HG03064 (cell line): ENCODE measurements at regions not wholly inside any gene's neighbourhood (a gene's known extent, or its start where the extent isn't known, plus 50 kb on each side); places are given as distances from the start of the nearest gene placed in this dataset.

Source experiments
- ATAC-seq: cut with Tn5 transposase; IDR thresholded peaks from one replicate; pipeline ENCODE4 v1.9.1; 2021; ENCODE audit warnings: low read depth; ENCODE audit not compliant: unreplicated experiment

DNA sequence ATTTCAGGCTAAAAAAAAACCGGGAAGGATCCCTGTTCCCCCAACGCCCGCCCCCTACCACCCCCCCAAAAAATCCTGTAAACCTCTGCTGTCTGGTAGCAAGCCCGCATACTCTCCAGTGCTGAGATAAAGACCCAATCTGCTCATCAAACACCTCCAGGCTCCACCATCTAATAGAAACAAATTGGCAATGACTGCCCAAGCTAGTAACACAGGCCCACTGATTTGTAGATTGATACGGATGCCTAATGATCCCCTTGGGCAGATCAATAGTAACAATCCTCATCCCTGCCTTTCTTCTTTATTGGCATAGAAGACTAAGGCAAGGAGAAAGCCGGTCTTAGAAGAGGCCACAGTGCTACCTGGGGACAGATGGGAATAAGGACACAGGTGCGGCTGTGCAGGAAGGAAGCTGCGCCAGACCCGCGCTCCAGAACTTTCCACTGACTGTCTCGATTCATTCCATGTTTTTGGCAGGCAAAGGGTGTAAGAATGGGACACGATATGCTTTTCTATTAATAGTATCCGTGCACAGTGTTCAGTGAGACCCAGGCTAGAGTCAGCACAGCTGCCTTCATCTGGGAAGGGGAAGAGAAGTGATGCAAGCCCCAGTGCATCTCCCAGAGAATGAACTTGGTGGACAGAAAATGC, 407.6 kb upstream of the PSMD7 start:
- no peak for ATAC-seq

DNA sequence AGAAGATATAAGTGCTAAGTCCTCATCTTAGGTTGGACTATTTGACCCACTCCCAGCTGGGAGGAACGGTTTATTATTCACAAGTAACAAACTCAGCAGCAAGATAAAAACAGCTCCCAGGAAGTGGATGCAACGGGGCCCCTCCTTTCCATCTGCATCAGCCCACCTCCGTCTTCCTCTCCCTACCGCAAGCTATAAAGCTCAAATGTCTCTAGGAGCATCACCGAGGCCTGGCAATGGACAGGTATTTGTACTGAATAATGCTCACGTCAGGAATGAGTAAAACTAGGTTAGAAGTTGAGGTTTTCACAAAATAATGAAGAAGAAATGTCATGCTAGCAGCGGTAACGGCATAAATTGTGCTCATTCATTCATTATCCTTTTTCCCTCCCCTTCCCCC, 408.7 kb upstream of the PSMD7 start:
- ATAC-seq, result no peak

DNA sequence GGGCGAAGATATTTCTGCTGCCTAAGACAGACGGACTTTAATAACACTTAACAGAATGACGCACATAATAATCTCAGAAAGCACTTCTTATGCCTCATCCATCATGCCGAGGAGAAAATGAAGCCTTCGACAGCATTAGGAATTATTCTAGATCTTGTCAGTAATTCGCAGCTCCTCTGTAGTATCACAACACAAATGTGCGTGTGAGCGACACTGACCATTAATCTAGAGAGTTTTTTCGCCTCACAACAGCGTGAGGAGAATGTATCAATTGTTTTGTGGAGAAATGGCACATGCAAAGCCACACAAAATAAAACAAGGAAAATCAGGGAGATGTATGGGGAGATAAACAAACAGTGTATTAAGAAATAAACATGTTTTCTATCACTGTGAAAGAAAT, 410.2 kb upstream of the PSMD7 start:
- no peak for ATAC-seq

DNA sequence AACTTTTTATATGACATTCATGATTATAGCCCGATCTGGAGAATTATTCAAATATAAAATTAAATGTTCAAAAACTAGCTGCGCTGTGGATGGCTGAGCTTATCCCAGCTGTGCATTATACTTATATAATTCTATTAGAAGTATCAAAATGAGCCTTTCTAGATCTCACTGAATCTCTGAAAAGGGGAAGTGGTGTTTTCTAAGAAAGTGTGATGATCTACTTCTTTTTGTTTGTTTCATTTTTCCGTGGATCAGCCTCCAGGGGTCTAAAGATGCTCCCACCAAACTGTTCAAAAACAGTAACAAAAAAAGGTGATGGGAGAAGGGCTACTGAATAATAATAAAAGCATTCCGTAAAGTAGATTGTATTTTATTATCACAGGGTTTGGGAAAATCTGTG, 411.3 kb upstream of the PSMD7 start:
- no peak for ATAC-seq

DNA sequence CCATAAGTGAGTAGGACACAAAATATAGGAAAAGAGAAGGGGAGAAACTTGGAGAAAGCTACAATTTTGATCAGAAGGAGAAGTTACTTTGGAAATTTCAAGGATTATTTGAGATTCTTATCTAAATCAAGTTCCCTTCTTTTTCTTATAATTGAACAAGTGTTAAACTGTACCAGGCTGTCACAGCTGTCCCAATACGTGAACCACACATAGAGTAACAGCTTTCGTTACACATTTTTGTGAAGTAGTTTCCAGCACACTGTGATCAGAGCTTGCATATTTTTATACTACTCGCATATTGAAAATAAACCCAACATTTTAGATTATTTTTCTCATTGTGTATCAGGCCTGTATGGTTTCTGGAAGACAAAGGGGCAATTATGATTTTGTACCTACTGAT, 412.8 kb upstream of the PSMD7 start:
- no peak for ATAC-seq

DNA sequence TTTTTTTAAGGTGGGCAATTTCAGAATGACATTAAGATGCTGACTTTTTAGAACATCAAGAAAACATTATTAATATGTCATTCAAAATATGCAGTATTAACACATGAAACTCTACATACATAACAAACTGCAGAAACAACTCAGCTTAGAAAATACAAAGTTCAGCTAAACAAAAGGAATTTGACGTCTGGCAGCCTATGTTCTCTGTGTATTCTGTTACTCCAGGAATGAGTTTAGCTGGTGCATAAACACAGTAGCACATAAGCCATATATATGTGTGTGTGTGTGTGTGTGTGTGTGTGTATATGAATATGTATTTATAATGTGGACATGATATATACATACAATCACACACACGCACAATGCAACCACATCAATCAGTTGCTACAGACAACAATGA, 413.5 kb upstream of the PSMD7 start:
- no peak for ATAC-seq

DNA sequence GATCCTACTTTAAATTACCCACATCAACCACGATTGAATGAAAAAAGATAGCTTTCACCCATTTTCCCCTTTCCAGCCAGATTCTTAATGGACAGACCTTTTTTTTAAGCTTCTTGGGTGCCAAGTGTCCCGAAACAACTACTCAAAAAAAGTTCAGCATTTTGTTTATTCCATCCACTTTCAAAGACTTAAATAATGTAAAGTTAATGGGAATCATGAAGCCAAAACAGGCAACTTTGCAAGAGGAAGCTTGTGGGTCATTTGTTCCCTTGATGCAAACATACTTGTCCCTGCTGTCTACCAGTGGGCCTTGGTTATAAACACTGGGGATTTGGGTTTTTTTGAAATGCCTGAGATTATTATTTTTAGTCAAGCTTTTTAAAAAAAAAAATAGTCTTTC, 414.0 kb upstream of the PSMD7 start:
- ATAC-seq, result no peak

DNA sequence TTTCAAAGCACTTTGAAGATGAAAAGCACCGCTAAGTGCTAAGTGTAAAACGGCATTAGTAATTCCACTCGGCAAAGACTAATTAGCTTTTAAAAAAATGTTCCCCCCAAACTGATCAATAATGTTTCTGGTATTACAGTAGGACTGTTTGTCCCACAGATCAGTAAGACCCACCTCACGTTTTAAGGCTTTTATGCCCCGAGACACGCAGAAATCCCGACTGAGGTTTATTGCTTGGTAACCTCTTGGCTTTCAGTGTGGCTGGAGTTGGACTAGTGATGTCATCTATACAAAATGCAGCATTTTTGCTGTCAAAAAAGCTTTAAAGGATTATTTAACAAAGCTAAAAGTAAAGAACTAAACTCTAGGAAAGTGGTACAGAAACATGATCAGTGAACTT, 414.6 kb upstream of the PSMD7 start:
- no peak for ATAC-seq

DNA sequence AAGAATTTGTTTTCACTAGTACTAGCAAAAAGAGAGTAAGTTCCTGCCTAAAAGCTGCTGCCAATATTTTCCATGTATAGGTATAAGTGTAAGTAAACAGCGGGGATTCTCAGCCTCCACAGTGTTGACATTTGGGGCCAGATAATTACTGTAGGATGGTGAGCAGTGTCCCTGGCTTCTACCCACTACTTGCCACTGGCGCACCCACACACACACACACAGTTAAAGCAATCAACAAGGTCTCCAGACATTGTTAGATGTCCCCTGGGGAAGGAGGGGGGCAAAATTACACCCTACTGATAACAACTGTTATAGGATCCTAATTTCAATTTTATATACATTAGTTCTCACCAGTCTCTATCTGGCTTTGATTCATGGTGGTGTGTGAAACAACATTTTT, 417.0 kb upstream of the PSMD7 start:
- ATAC-seq, result no peak

DNA sequence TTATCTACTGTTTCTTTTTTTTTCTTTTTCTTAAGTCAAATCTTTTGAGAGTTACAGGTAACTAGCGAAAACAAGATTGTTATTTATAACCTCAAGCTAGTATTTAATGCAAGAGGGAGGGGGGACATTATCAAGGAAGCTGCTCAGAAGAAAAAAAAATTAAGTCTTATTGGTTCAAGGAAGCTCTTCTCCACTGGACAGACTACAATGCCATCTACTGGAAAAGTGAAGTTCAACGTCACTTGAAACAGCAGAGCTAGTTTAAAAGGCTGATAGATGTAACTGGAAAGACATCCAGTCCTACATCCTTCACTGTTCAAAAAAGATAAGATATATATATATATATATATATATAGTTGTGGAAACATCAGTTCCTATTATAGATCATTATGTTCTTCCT, 418.0 kb upstream of the PSMD7 start:
- ATAC-seq, result no peak

DNA sequence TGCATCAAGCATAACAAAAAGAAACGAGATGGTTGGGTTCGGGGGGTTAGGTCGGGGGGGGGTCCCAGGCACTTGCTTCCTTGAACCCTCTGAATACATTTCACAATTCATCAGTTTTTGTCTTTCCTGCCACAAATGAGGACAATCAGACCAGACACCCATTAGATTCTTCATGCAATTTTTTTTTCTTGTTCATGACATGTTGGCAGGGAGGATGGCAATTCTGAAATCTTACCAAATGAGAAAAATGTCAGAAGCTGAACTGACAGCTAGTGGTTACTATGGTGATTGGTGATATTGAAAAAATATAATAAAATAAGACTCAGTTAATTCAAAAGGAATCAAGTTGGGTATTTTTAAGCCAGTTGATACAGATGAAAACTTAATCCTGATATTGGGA, 419.5 kb upstream of the PSMD7 start:
- no peak for ATAC-seq

DNA sequence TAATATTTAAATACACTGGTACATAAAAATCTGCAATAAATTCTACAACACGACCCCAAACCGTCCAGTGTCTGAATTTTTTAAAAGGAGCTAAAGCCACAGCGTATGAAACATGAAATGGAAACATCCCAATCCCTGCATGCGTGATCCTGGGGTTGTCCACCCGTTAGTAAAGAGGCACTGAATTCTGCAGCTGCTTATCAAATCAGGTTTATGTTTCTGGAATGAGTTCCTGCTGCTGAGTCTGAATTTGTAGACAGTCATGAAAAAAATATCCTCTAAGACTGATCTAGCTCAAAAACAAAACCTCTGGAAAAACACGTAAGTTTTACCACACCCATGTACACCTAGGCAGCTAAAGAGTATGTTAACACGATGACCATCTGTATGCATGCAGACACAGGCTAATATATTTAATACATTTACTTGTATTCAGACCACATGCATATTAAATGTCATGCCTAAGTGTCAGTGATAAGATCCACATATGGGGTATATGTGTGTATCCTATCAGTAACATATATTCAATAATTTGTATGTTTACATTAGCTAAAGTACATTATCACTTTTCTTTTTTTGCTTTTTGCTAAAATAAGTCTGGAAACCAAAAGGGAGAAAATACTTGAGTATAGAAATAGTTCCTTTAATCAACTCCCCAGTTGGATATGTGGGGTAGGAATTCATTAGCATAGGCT, 420.5 kb upstream of the PSMD7 start:
- ATAC-seq, result no peak

DNA sequence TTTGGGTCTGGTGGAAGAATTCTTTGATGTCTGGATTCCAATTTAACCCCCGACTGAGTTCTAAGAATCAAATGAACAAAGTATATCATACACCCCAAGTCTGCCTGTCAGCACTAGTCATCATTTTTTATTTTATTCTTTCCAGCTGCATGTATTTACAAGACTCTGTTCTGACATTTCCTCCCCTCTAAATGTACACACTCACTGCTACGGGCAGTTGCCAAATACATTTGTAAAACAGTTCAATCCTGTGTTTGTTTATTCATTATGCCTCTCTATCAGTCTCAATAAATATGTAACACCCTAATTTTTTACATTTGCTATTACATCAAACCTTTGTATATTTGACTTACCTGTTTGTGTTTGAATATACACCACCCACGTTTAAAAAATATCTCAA, 422.3 kb upstream of the PSMD7 start:
- ATAC-seq, result no peak

DNA sequence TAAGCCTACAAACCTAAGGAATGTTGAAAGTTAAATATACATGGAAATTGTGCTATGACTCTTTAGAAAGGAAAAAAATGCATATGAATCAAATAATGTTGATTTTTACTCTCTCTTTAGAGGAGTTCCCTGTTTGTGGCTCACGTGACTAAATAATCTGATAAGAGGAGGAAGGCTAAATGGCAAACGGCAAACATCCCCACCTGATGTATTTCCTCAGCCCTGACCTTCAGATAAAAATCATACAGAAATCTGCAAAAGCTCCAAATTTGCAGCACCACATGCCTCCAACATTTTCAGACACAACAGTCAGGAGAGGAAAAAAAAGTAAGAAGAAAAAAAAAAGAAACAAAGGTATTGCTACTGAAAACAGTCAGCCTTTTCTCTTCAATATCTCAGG, 423.0 kb upstream of the PSMD7 start:
- no peak for ATAC-seq

DNA sequence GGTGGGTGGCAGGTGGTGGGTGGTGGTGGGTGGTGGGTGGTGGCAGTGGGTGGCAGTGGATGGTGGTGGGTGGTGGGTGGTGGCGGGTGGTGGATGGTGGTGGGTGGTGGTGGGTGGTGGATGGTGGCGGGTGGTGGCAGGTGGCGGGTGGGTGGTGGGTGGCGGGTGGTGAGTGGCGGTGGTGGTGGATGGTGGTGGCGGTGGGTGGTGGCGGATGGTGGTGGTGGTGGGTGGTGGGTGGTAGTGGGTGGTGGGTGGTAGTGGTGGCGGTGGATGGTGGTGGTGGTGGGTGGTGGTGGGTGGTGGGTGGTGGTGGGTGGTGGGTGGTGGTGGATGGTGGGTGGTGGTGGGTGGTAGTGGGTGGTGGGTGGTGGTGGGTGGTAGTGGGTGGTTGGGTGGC, 423.8 kb upstream of the PSMD7 start:
- no peak for ATAC-seq

DNA sequence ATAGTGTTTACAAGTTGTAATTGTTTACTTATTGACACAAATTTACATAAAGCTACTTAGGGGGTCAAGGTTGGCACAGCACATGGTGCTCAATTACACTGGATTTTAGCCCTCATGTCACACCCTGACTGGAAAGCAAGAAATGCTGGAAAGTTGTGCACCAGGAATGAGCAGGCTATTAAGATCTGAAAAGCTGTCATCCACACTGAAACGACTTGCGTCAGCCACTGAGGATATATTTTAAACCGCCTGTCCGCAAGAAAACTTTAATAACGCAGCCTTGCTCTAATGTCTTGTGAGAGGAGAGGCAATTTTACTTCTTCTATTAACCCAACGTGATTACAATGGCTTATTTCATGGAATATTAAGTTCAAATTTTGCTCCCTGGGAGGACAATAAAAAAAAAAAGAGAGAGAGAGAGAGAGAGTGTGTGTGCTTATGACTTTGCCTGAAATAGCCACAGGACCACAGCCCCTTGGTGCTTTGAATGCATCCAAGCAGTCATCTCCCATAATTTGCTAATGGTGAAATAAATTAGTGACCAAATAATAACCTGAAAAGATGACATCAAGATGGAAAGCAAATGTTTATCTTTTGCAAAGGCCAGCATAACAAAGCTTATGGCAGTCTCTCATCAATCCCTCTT, 425.4 kb upstream of the PSMD7 start:
- ATAC-seq, result no peak

DNA sequence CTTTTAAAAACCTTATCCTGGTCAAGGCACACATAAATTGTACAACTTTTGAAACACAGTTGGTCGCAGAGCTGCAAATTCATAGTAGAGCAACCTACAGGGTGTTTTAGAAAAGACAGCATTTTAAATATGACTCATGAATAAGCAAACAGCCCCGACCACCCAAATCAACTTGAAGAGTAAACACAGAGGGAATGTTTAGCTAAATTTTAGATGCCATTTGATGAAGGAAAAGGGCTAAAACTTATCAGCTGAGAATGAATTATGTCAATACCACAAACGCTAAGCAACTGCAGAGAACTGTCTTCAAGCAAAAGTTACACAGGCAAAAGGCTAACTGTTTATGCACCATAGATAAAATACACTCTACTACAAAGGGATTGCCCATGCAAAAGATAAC, 427.5 kb upstream of the PSMD7 start:
- no peak for ATAC-seq

DNA sequence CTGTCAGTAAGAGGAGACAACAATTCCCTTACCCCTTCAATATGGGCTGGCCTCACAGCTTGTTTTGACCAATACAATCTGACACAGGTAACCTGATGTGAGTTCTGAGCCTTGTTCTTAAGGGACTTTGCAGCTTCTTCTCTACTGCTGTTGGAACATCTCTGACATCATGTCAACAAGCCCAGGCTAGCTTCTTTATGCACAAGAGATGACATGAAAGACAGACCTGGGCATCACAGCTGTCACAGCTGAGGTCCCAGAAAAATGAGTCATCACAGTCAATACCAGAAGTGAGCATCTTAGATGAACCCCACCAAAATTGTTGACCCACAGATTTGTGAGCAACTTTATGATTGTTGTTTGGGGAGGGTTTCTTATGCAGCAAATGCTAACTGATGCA, 431.7 kb upstream of the PSMD7 start:
- ATAC-seq, result no peak

DNA sequence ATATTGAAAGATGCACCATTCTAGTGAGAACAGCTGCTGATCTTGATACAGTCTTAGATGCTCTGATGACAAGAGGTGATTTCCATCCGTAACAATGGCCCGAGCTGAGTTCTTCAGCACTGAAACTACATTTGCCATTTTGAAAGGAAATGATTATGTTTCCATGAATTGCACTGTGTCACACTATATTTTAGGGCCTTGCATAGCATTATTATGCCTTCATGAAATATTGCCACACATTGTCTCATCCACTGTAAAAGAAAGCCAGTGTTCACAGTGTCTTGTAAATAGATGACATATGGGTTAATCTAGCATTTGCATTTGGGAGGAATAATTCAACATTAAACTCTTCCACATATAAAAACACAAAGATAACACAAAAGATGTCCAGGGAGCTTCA, 438.3 kb upstream of the PSMD7 start:
- no peak for ATAC-seq

DNA sequence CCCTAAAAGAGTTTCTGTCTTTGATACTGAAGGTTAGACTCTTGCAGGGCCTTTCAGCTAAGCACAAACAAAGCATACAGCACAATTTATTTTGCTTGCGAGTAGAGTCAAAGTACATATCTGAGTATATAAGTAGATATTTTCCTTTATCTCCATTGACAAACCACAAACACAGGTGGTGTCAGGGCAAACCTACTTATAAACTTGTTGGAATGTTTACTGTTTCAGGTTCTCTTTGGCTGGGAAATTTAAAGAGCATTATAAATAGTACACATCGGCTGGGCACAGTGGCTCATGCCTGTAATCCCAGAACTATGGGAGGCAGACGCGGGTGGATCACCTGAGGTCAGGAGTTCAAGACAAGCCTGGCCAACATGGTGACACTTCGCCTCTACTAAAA, 442.6 kb upstream of the PSMD7 start:
- ATAC-seq, result no peak

DNA sequence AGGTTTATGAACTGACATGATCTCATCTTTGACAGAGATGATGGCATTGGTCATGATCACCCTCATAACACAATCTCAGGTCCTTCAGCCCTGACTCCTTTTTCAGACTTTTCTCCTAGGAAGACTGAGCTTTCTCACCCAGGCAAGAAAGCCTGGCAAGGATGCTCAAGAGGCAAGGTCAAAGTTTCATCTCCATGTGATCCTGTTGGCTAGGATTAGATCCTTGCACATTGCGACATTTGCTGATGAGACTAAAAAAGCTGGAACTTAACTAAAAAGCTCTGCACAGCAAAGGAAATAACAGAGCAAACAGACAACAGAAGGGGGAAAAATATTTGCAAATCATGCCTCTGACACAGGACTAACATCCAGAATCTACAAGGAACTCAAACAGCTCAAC, 444.1 kb upstream of the PSMD7 start:
- ATAC-seq, result no peak

DNA sequence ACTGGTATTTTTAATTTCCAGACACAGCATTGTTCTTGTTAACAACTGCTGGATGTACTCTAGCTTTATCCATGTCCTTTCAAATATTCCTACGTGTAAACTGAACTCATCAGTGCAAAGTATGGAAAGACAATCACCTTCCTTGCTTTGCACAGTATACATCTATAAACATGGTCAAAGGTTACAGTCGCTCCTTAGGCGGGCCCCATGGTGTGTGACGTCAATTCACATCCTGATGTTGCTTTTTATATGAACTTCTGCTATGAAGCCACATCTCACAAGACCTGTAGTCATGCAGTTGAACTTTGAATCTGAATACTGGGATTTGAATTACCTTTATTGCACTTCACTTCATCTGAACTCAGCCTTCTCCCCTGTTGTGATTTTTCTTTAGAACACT, 447.6 kb upstream of the PSMD7 start:
- ATAC-seq, result no peak
